BLaER1 (cell line): ENCODE measurements at regions not wholly inside any gene's neighbourhood (a gene's known extent, or its start where the extent isn't known, plus 50 kb on each side); places are given as distances from the start of the nearest gene placed in this dataset.
"Not testable (repeated sequence)": the region's sequence is repeated elsewhere in the genome, so short reads cannot be mapped to it uniquely, and the experiment has no call there.

Experiments
- H3K27ac ChIP-seq: shearing (Covaris generic); formaldehyde crosslinking; 2 replicates; pipeline ENCODE4 v1.8.1; 2022
- H3K27me3 ChIP-seq: shearing (Covaris generic); formaldehyde crosslinking; 2 replicates; pipeline ENCODE4 v1.8.1; 2022
- H3K36me3 ChIP-seq: shearing (Covaris generic); formaldehyde crosslinking; 2 replicates; pipeline ENCODE4 v1.8.1; 2022
- H3K4me1 ChIP-seq: shearing (Covaris generic); formaldehyde crosslinking; 2 replicates; pipeline ENCODE4 v1.8.1; 2022
- H3K4me2 ChIP-seq: shearing (Covaris generic); formaldehyde crosslinking; 2 replicates; pipeline ENCODE4 v1.8.1; 2022
- H3K4me3 ChIP-seq: shearing (Covaris generic); formaldehyde crosslinking; 2 replicates; pipeline ENCODE4 v1.8.1; 2022
- H3K9ac ChIP-seq: shearing (Covaris generic); formaldehyde crosslinking; 2 replicates; pipeline ENCODE4 v1.8.1; 2022
- H3K9me3 ChIP-seq: shearing (Covaris generic); formaldehyde crosslinking; 2 replicates; pipeline ENCODE4 v1.8.1; 2022
- H4K20me1 ChIP-seq: shearing (Covaris generic); formaldehyde crosslinking; 2 replicates; pipeline ENCODE4 v1.8.1; 2022
- Cebpa-rat ChIP-seq: shearing (Covaris generic); IDR thresholded peaks from 2 replicates; pipeline ENCODE4 v1.8.1; 2022

- Histone ChIP-seq H3K27ac (no peak overlapping the region), H3K4me1 (peaks cover 7% of the 10 kb centered on the region), H3K9me3 (no peaks in the 10 kb centered on the region), H3K4me2 (peak overlapping the region; percentile 42), H3K9ac (no peak overlapping the region), H3K36me3 (no peaks in the 10 kb centered on the region), H3K27me3 (no peaks in the 10 kb centered on the region), H4K20me1 (no peaks in the 10 kb centered on the region), H3K4me3 (no peak overlapping the region)
- no peak for TF ChIP-seq Cebpa-rat
Observed at GRCh38 chr2:144117086-144117485, 402.8 kb downstream of the ZEB2 start.

- Histone ChIP-seq H3K36me3 (no peaks in the 10 kb centered on the region), H3K4me3 (no peak overlapping the region), H3K4me2 (no peak overlapping the region), H3K9ac (no peak overlapping the region), H3K9me3 (no peaks in the 10 kb centered on the region), H4K20me1 (no peaks in the 10 kb centered on the region), H3K27me3 (no peaks in the 10 kb centered on the region), H3K4me1 (peaks cover 7% of the 10 kb centered on the region), H3K27ac (no peak overlapping the region)
- no peak for TF ChIP-seq Cebpa-rat
Observed at GRCh38 chr2:144115739-144116291, 404.1 kb downstream of the ZEB2 start.

GRCh38 chr2:144114760-144115159 lies 405.2 kb downstream of the ZEB2 start:
- Histone ChIP-seq H3K4me1 (peaks cover 7% of the 10 kb centered on the region), H3K36me3 (no peaks in the 10 kb centered on the region), H3K9me3 (no peaks in the 10 kb centered on the region), H3K9ac (no peak overlapping the region), H3K27me3 (no peaks in the 10 kb centered on the region), H3K27ac (no peak overlapping the region), H3K4me2 (no peak overlapping the region), H4K20me1 (no peaks in the 10 kb centered on the region), H3K4me3 (no peak overlapping the region)
- no peak for TF ChIP-seq Cebpa-rat

- peaks cover 1% of the 10 kb centered on the region; the same call in 1 of the 2 replicates for H3K4me1 ChIP-seq
- no peak overlapping the region for H3K4me2 ChIP-seq
- H3K27me3 ChIP-seq, result no peaks in the 10 kb centered on the region
- no peak overlapping the region for H3K27ac ChIP-seq
- H4K20me1 ChIP-seq, result no peaks in the 10 kb centered on the region
- H3K36me3 ChIP-seq, result no peaks in the 10 kb centered on the region
- TF ChIP-seq Cebpa-rat, result no peak
- H3K9ac ChIP-seq, result no peak overlapping the region
- no peak overlapping the region for H3K4me3 ChIP-seq
- H3K9me3 ChIP-seq, result 0 out of 2 replicates have a peak, but pooled peaks cover 8% of the 10 kb centered on the region
Observed at GRCh38 chr2:144111437-144111836, 408.5 kb downstream of the ZEB2 start.

GRCh38 chr2:144106104-144106503 lies 413.8 kb downstream of the ZEB2 start:
- H3K27ac ChIP-seq, H3K9ac ChIP-seq, H3K4me1 ChIP-seq, H3K4me2 ChIP-seq, H3K4me3 ChIP-seq, H3K27me3 ChIP-seq, H4K20me1 ChIP-seq, H3K36me3 ChIP-seq: not testable (repeated sequence)
- H3K9me3 ChIP-seq, result peaks cover 28% of the 10 kb centered on the region

GRCh38 chr2:144102386-144102785 lies 417.5 kb downstream of the ZEB2 start:
- Histone ChIP-seq H3K9ac (no peak overlapping the region), H3K27me3 (no peaks in the 10 kb centered on the region)
- TF ChIP-seq Cebpa-rat, result no peak

GRCh38 chr2:144099780-144100377 lies 420.0 kb downstream of the ZEB2 start:
- TF ChIP-seq Cebpa-rat, result no peak
- Histone ChIP-seq H3K27me3 (no peaks in the 10 kb centered on the region), H3K9me3 (peaks cover 13% of the 10 kb centered on the region), H4K20me1 (no peaks in the 10 kb centered on the region), H3K36me3 (peaks cover 8% of the 10 kb centered on the region), H3K4me2 (no peak overlapping the region), H3K9ac (no peak overlapping the region), H3K4me3 (no peak overlapping the region), H3K4me1 (no peaks in the 10 kb centered on the region), H3K27ac (no peak overlapping the region)

More at GRCh38 chr2:144102386-144102785, 417.5 kb downstream of the ZEB2 start:
- Histone ChIP-seq H4K20me1 (no peaks in the 10 kb centered on the region), H3K4me3 (no peak overlapping the region), H3K4me2 (no peak overlapping the region), H3K4me1 (no peaks in the 10 kb centered on the region), H3K36me3 (peaks cover 8% of the 10 kb centered on the region), H3K9me3 (peaks cover 20% of the 10 kb centered on the region), H3K27ac (no peak overlapping the region)

- H3K9ac ChIP-seq, result no peak overlapping the region
- H3K4me3 ChIP-seq, result no peak overlapping the region
- no peak for TF ChIP-seq Cebpa-rat
- H3K27me3 ChIP-seq, result no peaks in the 10 kb centered on the region
- H3K4me2 ChIP-seq, result no peak overlapping the region
- peaks cover 5% of the 10 kb centered on the region for H3K36me3 ChIP-seq
- H3K9me3 ChIP-seq, result peaks cover 7% of the 10 kb centered on the region
- no peaks in the 10 kb centered on the region for H3K4me1 ChIP-seq
- no peak overlapping the region for H3K27ac ChIP-seq
- H4K20me1 ChIP-seq, result no peaks in the 10 kb centered on the region
Observed at GRCh38 chr2:144099340-144099739, 420.6 kb downstream of the ZEB2 start.

GRCh38 chr2:144097440-144098225 lies 422.3 kb downstream of the ZEB2 start:
- no peak overlapping the region for H3K9ac ChIP-seq
- H3K27ac ChIP-seq, result no peak overlapping the region
- H3K4me1 ChIP-seq, result no peaks in the 10 kb centered on the region
- no peak overlapping the region for H3K4me3 ChIP-seq
- no peak for TF ChIP-seq Cebpa-rat
- no peak overlapping the region for H3K4me2 ChIP-seq
- no peaks in the 10 kb centered on the region for H3K27me3 ChIP-seq
- no peaks in the 10 kb centered on the region for H3K36me3 ChIP-seq
- H4K20me1 ChIP-seq, result no peaks in the 10 kb centered on the region
- H3K9me3 ChIP-seq, result no peaks in the 10 kb centered on the region

GRCh38 chr2:144096531-144096930 lies 423.4 kb downstream of the ZEB2 start:
- H3K4me3 ChIP-seq, result no peak overlapping the region
- no peak for TF ChIP-seq Cebpa-rat
- no peaks in the 10 kb centered on the region for H3K27me3 ChIP-seq
- no peaks in the 10 kb centered on the region for H3K36me3 ChIP-seq
- H3K27ac ChIP-seq, result no peak overlapping the region
- H3K9ac ChIP-seq, result no peak overlapping the region
- no peaks in the 10 kb centered on the region for H3K9me3 ChIP-seq
- no peaks in the 10 kb centered on the region for H3K4me1 ChIP-seq
- H4K20me1 ChIP-seq, result no peaks in the 10 kb centered on the region
- no peak overlapping the region for H3K4me2 ChIP-seq
